H1 (cell line): ENCODE measurements at regions not wholly inside any gene's neighbourhood (a gene's known extent, or its start where the extent isn't known, plus 50 kb on each side); places are given as distances from the start of the nearest gene placed in this dataset.

Experiments used
- CTCF ChIA-PET: fragments of 300-600 bp; sonication (Branson Sonifier 250); formaldehyde crosslinking; loops from one replicate; lab custom pipeline; 2021; ENCODE audit not compliant: partially characterized antibody; lab: Charles Lee
- POLR2A ChIA-PET: fragments of 300-600 bp; sonication (Branson Sonifier 250); formaldehyde crosslinking; loops from one replicate; lab custom pipeline; 2021; ENCODE audit warnings: inconsistent platforms; ENCODE audit not compliant: partially characterized antibody; lab: Charles Lee
- DNase-seq, 2 experiments: peaks; one replicate each; pipeline versions ENCODE4 v3.0.0 to v3.0.0-alpha.2; 2010 to 2022; ENCODE audit warnings: low spot score in 2 of 2, low read depth in 1 of 2, mixed read lengths in 1 of 2
- FAIRE-seq: peaks from 2 replicates; lab custom pipeline; 2011; peaks lifted over from hg19 to GRCh38; lab: Jason Lieb, UNC
- H2AFZ ChIP-seq: 2 replicates; pipeline ENCODE4 v1.8.1; 2012; ENCODE audit warnings: low read length, inconsistent platforms
- H2AK5ac ChIP-seq: 2 replicates; pipeline ENCODE4 v1.6.1; 2013; ENCODE audit warnings: low read depth, low read length
- H2BK120ac ChIP-seq: replicated peaks from 2 replicates; pipeline ENCODE3; 2013; ENCODE audit warnings: low read depth, low read length, inconsistent platforms
- H2BK12ac ChIP-seq: 2 replicates; pipeline ENCODE4 v1.6.1; 2013; ENCODE audit warnings: low read depth, low read length
- H2BK15ac ChIP-seq: 2 replicates; pipeline ENCODE4 v1.6.1; 2013; ENCODE audit warnings: low read length
- H2BK20ac ChIP-seq: 2 replicates; pipeline ENCODE4 v1.6.1; 2013; ENCODE audit warnings: low read length
- H2BK5ac ChIP-seq: 2 replicates; pipeline ENCODE4 v1.6.1; 2013; ENCODE audit warnings: low read depth, low read length
- H3K14ac ChIP-seq: 2 replicates; pipeline ENCODE4 v1.6.1; 2013; ENCODE audit warnings: inconsistent platforms; ENCODE audit not compliant: insufficient read length
- H3K18ac ChIP-seq: 2 replicates; pipeline ENCODE4 v1.6.1; 2013; ENCODE audit warnings: low read length; ENCODE audit errors: extremely low read depth
- H3K23ac ChIP-seq: 2 replicates; pipeline ENCODE4 v1.6.1; 2013; ENCODE audit warnings: inconsistent platforms; ENCODE audit not compliant: insufficient read length
- H3K23me2 ChIP-seq: 2 replicates; pipeline ENCODE4 v1.6.1; 2013; ENCODE audit warnings: low read depth, low read length
- H3K27ac ChIP-seq: 2 replicates; pipeline ENCODE4 v1.6.1; 2011; ENCODE audit warnings: low read depth, low read length, inconsistent platforms
- H3K27me3 ChIP-seq, 4 experiments: replicated peaks in 1 of 4; 1 replicate in 1 of 4; 2 replicates in 3 of 4; pipeline versions ENCODE4 v1.6.1 to v1.8.1; 2011 to 2013; ENCODE audit warnings: low read length in 3 of 4, mild to moderate bottlenecking in 3 of 4, inconsistent platforms in 2 of 4, mixed read lengths in 2 of 4, moderate library complexity in 1 of 4; ENCODE audit not compliant: control insufficient read depth in 3 of 4, insufficient read depth in 3 of 4; ENCODE audit errors: extremely low read depth in 1 of 4
- H3K36me3 ChIP-seq, 4 experiments: 2 replicates each; pipeline versions ENCODE4 v1.6.1 to v1.8.1; 2011 to 2013; ENCODE audit warnings: mild to moderate bottlenecking in 4 of 4, low read length in 3 of 4, moderate library complexity in 2 of 4, control low read depth in 1 of 4, inconsistent platforms in 1 of 4; ENCODE audit not compliant: insufficient read depth in 4 of 4, control insufficient read depth in 2 of 4
- H3K4ac ChIP-seq: replicated peaks from 2 replicates; pipeline ENCODE3; 2013; ENCODE audit warnings: low read length, low read depth, mixed read lengths, inconsistent platforms; ENCODE audit not compliant: insufficient read length
- H3K4me1 ChIP-seq, 4 experiments: replicated peaks in 1 of 4; 1 replicate in 1 of 4; 2 replicates in 3 of 4; pipeline versions ENCODE4 v1.6.1 to v1.8.1; 2011 to 2013; ENCODE audit warnings: low read length in 3 of 4, inconsistent platforms in 2 of 4, mixed read lengths in 1 of 4; ENCODE audit not compliant: insufficient read depth in 4 of 4, control insufficient read depth in 3 of 4
- H3K4me2 ChIP-seq, 2 experiments: 2 replicates each; pipeline versions ENCODE4 v1.6.1 to v1.8.1; 2011 to 2013; ENCODE audit warnings: low read depth in 2 of 2, low read length in 2 of 2, control low read depth in 1 of 2, inconsistent platforms in 1 of 2, mild to moderate bottlenecking in 1 of 2; ENCODE audit not compliant: insufficient read depth in 1 of 2
- H3K4me3 ChIP-seq, 4 experiments: fragments of 200-600, 300-600 bp in 1 of 4; sonication (generic), shearing (Covaris generic), sonication (Bioruptor Twin) in 1 of 4; 2 replicates each; pipeline versions ENCODE4 v1.5.1 to v1.8.1; 2011 to 2016; ENCODE audit warnings: low read length in 4 of 4, low read depth in 3 of 4, control low read depth in 2 of 4, inconsistent platforms in 2 of 4, mild to moderate bottlenecking in 2 of 4, mixed read lengths in 1 of 4, moderate library complexity in 1 of 4; ENCODE audit not compliant: insufficient read depth in 2 of 4; ENCODE audit errors: extremely low read depth in 1 of 4
- H3K56ac ChIP-seq: replicated peaks from 2 replicates; pipeline ENCODE3; 2013; ENCODE audit warnings: low read depth, mild to moderate bottlenecking, mixed read lengths, low read length, inconsistent platforms; ENCODE audit not compliant: insufficient read length
- H3K79me1 ChIP-seq: 2 replicates; pipeline ENCODE4 v1.6.1; 2013; ENCODE audit warnings: low read depth, low read length, control low read depth
- H3K79me2 ChIP-seq, 2 experiments: 2 replicates each; pipeline versions ENCODE4 v1.6.1 to v1.8.1; 2012 to 2013; ENCODE audit warnings: low read length in 2 of 2, mild to moderate bottlenecking in 2 of 2, inconsistent platforms in 1 of 2; ENCODE audit not compliant: insufficient read depth in 2 of 2, control insufficient read depth in 1 of 2
- H3K9ac ChIP-seq, 4 experiments: replicated peaks in 1 of 4; 1 replicate in 1 of 4; 2 replicates in 3 of 4; pipeline versions ENCODE4 v1.6.1 to v1.8.1; 2011 to 2013; ENCODE audit warnings: low read depth in 3 of 4, low read length in 3 of 4, control low read depth in 2 of 4, mild to moderate bottlenecking in 2 of 4, moderate library complexity in 2 of 4, inconsistent platforms in 1 of 4; ENCODE audit errors: extremely low read depth in 1 of 4
- H3K9me3 ChIP-seq, 2 experiments: 2 replicates each; pipeline versions ENCODE4 v1.6.1 to v1.8.1; 2012 to 2013; ENCODE audit warnings: mild to moderate bottlenecking in 2 of 2, moderate library complexity in 2 of 2, control low read depth in 1 of 2, inconsistent platforms in 1 of 2, low read depth in 1 of 2, low read length in 1 of 2, mixed read lengths in 1 of 2; ENCODE audit not compliant: insufficient read depth in 2 of 2
- H4K20me1 ChIP-seq, 2 experiments: replicated peaks in 1 of 2; 2 replicates each; pipeline versions ENCODE3 to v1.8.1; 2011 to 2013; ENCODE audit warnings: inconsistent platforms in 2 of 2, low read length in 2 of 2, mild to moderate bottlenecking in 1 of 2; ENCODE audit not compliant: insufficient read depth in 2 of 2, control insufficient read depth in 1 of 2
- H4K5ac ChIP-seq: 2 replicates; pipeline ENCODE4 v1.6.1; 2013; ENCODE audit warnings: low read length, low read depth, mixed read lengths, inconsistent platforms; ENCODE audit not compliant: insufficient read length
- H4K8ac ChIP-seq: 2 replicates; pipeline ENCODE4 v1.8.0; 2013; ENCODE audit warnings: mild to moderate bottlenecking, moderate library complexity, low read length, inconsistent platforms; ENCODE audit not compliant: insufficient read depth; ENCODE audit errors: extremely low read depth
- H4K91ac ChIP-seq: replicated peaks from 2 replicates; pipeline ENCODE3; 2013; ENCODE audit warnings: low read length, mixed read lengths, inconsistent platforms; ENCODE audit not compliant: insufficient read length
- ATF3 ChIP-seq: IDR thresholded peaks from 2 replicates; pipeline ENCODE4 v1.6.1; 2011; ENCODE audit warnings: low read depth, mild to moderate bottlenecking, low read length; ENCODE audit not compliant: insufficient read depth
- BCL11A ChIP-seq, 2 experiments: IDR thresholded peaks; one replicate each; pipeline ENCODE4 v1.6.1; 2011; ENCODE audit warnings: low read depth in 2 of 2, low read length in 2 of 2, mild to moderate bottlenecking in 2 of 2
- CHD1 ChIP-seq: IDR thresholded peaks from 2 replicates; pipeline ENCODE4 v1.6.1; 2012; ENCODE audit warnings: low read depth, low read length, improper control_type of control experiment
- CHD2 ChIP-seq: IDR thresholded peaks from 2 replicates; pipeline ENCODE4 v1.6.1; 2012; ENCODE audit warnings: low read length, improper control_type of control experiment
- E2F6 ChIP-seq: IDR thresholded peaks from 2 replicates; pipeline ENCODE4 v1.6.1; 2012; ENCODE audit warnings: inconsistent platforms
- EZH2 ChIP-seq: fragments of 200-600 bp; sonication (generic); IDR thresholded peaks from 2 replicates; pipeline ENCODE4 v1.7.1; 2012; ENCODE audit warnings: low read depth, mild to moderate bottlenecking, moderate library complexity, low read length, inconsistent platforms; ENCODE audit not compliant: severe bottlenecking
- GABPA ChIP-seq: IDR thresholded peaks from 2 replicates; pipeline ENCODE4 v1.6.1; 2011; ENCODE audit warnings: mild to moderate bottlenecking, low read length, moderate library complexity, borderline replicate concordance; ENCODE audit not compliant: insufficient read depth
- GTF2F1 ChIP-seq: IDR thresholded peaks from 2 replicates; pipeline ENCODE4 v1.6.1; 2012; ENCODE audit warnings: low read depth, low read length, improper control_type of control experiment, borderline replicate concordance
- KDM4A ChIP-seq: IDR thresholded peaks from one replicate; pipeline ENCODE4 v1.7.1; 2012; ENCODE audit warnings: low read depth, mild to moderate bottlenecking, moderate library complexity, low read length, inconsistent platforms; ENCODE audit not compliant: severe bottlenecking
- NRF1 ChIP-seq: IDR thresholded peaks from 2 replicates; pipeline ENCODE4 v1.6.1; 2011; ENCODE audit warnings: mild to moderate bottlenecking, low read depth, low read length, improper control_type of control experiment
- SIX5 ChIP-seq: IDR thresholded peaks from 2 replicates; pipeline ENCODE4 v1.6.1; 2011; ENCODE audit warnings: mild to moderate bottlenecking, low read depth, low read length
- SUZ12 ChIP-seq: fragments of 200-600 bp; sonication (generic); IDR thresholded peaks from 2 replicates; pipeline ENCODE4 v1.6.1; 2012; ENCODE audit warnings: mild to moderate bottlenecking, inconsistent platforms, low read length, moderate library complexity, mixed read lengths
- TAF1 ChIP-seq: IDR thresholded peaks from 2 replicates; pipeline ENCODE4 v1.6.1; 2011; ENCODE audit warnings: mild to moderate bottlenecking, low read depth, low read length
- YY1 ChIP-seq: IDR thresholded peaks from 2 replicates; pipeline ENCODE4 v1.6.1; 2011; ENCODE audit warnings: low read depth, mild to moderate bottlenecking, low read length
- WGBS, 2 experiments: shearing (Covaris generic) in 1 of 2; methylation state at CpG; one replicate each; pipeline versions ENCODE4 v1.1.6 to v1.1.7; 2013 to 2015; ENCODE audit warnings: low lambda C conversion rate in 2 of 2, mixed read lengths in 2 of 2, inconsistent platforms in 1 of 2, low coverage in 1 of 2, missing lambda C conversion rate in 1 of 2; ENCODE audit not compliant: insufficient replicate concordance in 2 of 2, insufficient coverage in 1 of 2, insufficient read length in 1 of 2; ENCODE audit errors: extremely low coverage in 1 of 2, missing lambda C conversion rate in 1 of 2; 5-methylcytosine and 5-hydroxymethylcytosine counted together

- FAIRE-seq (no peak), DNase-seq (no peak)
- no peaks in the 10 kb centered on the region for H3K23me2 ChIP-seq
- no peak overlapping the region for H4K5ac ChIP-seq
- no peak overlapping the region for H3K4me2 ChIP-seq
- H3K56ac ChIP-seq, result no peak overlapping the region
- no peaks in the 10 kb centered on the region; a peak in 2 of 8 replicates for H3K36me3 ChIP-seq
- no peak overlapping the region for H3K4ac ChIP-seq
- H3K14ac ChIP-seq, result no peak overlapping the region
- H2BK5ac ChIP-seq, result no peak overlapping the region
- H2BK15ac ChIP-seq, result no peak overlapping the region
- no peak overlapping the region for H2BK120ac ChIP-seq
- no peak overlapping the region for H2AK5ac ChIP-seq
- no peak overlapping the region for H3K23ac ChIP-seq
- no peak overlapping the region for H3K18ac ChIP-seq
- CTCF ChIA-PET, result interaction anchor here (0.7 kb wide), 1 partner anchor 15 kb away, joined by 3 read pairs; no protein-coding TSS in a partner anchor
- no peak overlapping the region for H3K4me3 ChIP-seq
- H4K8ac ChIP-seq, result no peak overlapping the region
- no peaks in the 10 kb centered on the region for H3K79me2 ChIP-seq
- no peaks in the 10 kb centered on the region for H3K27me3 ChIP-seq
- no peak overlapping the region for H2BK12ac ChIP-seq
- no peaks in the 10 kb centered on the region for H4K20me1 ChIP-seq
- H3K9ac ChIP-seq, result no peak overlapping the region
- POLR2A ChIA-PET, result no interaction called here
- no peaks in the 10 kb centered on the region for H3K79me1 ChIP-seq
- H2BK20ac ChIP-seq, result no peak overlapping the region
- H3K4me1 ChIP-seq, result no peaks in the 10 kb centered on the region
- no peak overlapping the region for H4K91ac ChIP-seq
- WGBS, 2 experiments, result 94% methylated on average over 3 of the region's 3 CpGs; no CpG with 5 or more reads in 1 of the 2 experiments
- no peak overlapping the region for H3K27ac ChIP-seq
- H3K9me3 ChIP-seq, result no peaks in the 10 kb centered on the region
- H2AFZ ChIP-seq, result no peak overlapping the region
- TF ChIP-seq SIX5 (no peak), GTF2F1 (no peak), KDM4A (no peak), BCL11A (IDR thresholded peaks at IDR 0.05; ENCODE audit: low read depth in 2 of 2, low read length in 2 of 2) (no peak), ATF3 (no peak), GABPA (no peak), NRF1 (no peak), E2F6 (no peak), TAF1 (no peak), YY1 (no peak), EZH2 (no peak), SUZ12 (no peak), CHD1 (no peak), CHD2 (no peak)
Measured at GRCh38 chr2:147500229-147500628, 344.6 kb upstream of the ACVR2A start.
